ENCODE measurements at regions not wholly inside any gene's neighbourhood (a gene's known extent, or its start where the extent isn't known, plus 50 kb on each side); places are given as distances from the start of the nearest gene placed in this dataset.

DNA sequence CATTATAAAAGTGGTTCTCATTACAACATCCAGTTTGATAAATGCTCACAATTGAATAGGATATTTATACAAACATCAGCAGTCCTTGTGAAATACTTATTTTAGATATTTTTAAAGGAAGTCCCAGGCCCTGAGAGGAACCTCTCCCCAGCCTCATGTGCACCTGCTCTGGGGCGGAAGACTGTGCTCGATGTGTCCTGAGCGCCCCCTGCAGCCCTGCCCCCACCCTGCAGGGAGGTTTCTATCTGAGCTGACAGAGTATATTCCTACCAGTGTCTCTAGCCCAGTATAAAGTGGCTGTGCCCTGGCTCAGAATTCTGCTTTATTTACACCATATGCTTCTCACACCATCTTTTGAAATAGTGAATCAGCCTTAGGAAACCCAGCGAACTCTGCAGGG is 1349.1 kb downstream of the TMEM121 start:
- no TSS peak for BruUV-seq (replicated peaks)
- no peak overlapping the region for H3K27ac ChIP-seq (ENCODE audit: insufficient read depth, low read depth, low read length)
- no peaks in the 10 kb centered on the region for H3K9me1 ChIP-seq (replicated peaks; ENCODE audit: control insufficient read depth, extremely low read depth, insufficient read depth, low read length)
- H4K20me1 ChIP-seq (replicated peaks; ENCODE audit: control insufficient read depth, extremely low read depth, insufficient read depth, low read length): no peaks in the 10 kb centered on the region
- no peaks in the 10 kb centered on the region for H3K79me2 ChIP-seq (ENCODE audit: control insufficient read depth, insufficient read depth, low read length)
- FAIRE-seq: no peak
- H3K4me2 ChIP-seq (ENCODE audit: insufficient read depth, low read length): no peak overlapping the region
- ChIA-PET POLR2A (no interaction called here), CTCF (no interaction called here)
- H2AFZ ChIP-seq (ENCODE audit: low read depth, low read length): no peak overlapping the region
- no peak overlapping the region for H3K4me3 ChIP-seq (replicated peaks in 1 of 3; ENCODE audit: insufficient read depth in 1 of 3, low read depth in 1 of 3, low read length in 3 of 3)
- no peaks in the 10 kb centered on the region for H3K36me3 ChIP-seq (ENCODE audit: control insufficient read depth in 2 of 2, extremely low read depth in 1 of 2, insufficient read depth in 2 of 2, low read length in 2 of 2)
- no peak for DNase-seq (ENCODE audit: low read depth, low spot score)
- no peaks in the 10 kb centered on the region for H3K27me3 ChIP-seq (ENCODE audit: control insufficient read depth in 2 of 2, insufficient read depth in 2 of 2, low read length in 2 of 2)
- dilution Hi-C loops (cut with MboI; ENCODE audit: extremely low pct_ligation_motif_present, low sequenced_read_pairs) (no loop called here), intact Hi-C loops (cut with micrococcal nuclease) (no loop called here)
- no peaks in the 10 kb centered on the region for H3K4me1 ChIP-seq (ENCODE audit: control insufficient read depth, extremely low read depth, insufficient read depth, low read length)
- H3K9me3 ChIP-seq (replicated peaks; ENCODE audit: control insufficient read depth, insufficient read depth, low read length): no peaks in the 10 kb centered on the region
- TF ChIP-seq GATA2 (IDR thresholded peaks at IDR 0.05; ENCODE audit: insufficient read depth, insufficient read length, low read depth, low read length): no peak
- H3K9ac ChIP-seq (replicated peaks; ENCODE audit: extremely low read depth, insufficient read depth, low read length): no peak overlapping the region

DNA sequence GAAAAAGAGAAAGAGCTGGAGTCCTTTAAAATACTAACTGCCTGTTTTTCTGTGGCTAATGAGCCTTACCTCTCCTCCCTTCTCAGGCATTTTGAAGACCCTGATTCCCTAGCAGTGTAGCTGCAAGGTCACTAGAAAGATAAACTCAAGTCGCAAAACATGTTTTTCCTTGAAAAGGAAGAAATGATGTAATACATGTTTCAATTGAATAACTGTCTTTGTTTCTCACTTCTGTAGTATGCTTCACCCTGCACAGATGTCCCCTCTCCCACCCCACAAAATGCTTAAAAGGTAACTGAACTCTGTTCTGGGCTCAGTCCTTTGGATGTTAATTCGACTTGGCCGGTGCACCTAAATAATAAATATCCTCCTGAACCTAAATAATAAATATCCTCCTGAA is 1350.3 kb downstream of the TMEM121 start:
- Histone ChIP-seq H3K4me1 (ENCODE audit: control insufficient read depth, extremely low read depth, insufficient read depth, low read length) (no peaks in the 10 kb centered on the region), H3K27ac (ENCODE audit: insufficient read depth, low read depth, low read length) (no peak overlapping the region), H3K36me3 (ENCODE audit: control insufficient read depth in 2 of 2, extremely low read depth in 1 of 2, insufficient read depth in 2 of 2, low read length in 2 of 2) (no peaks in the 10 kb centered on the region), H3K27me3 (ENCODE audit: control insufficient read depth in 2 of 2, insufficient read depth in 2 of 2, low read length in 2 of 2) (no peaks in the 10 kb centered on the region), H4K20me1 (replicated peaks; ENCODE audit: control insufficient read depth, extremely low read depth, insufficient read depth, low read length) (no peaks in the 10 kb centered on the region), H3K9me1 (replicated peaks; ENCODE audit: control insufficient read depth, extremely low read depth, insufficient read depth, low read length) (no peaks in the 10 kb centered on the region), H3K9me3 (replicated peaks; ENCODE audit: control insufficient read depth, insufficient read depth, low read length) (no peaks in the 10 kb centered on the region), H3K4me3 (replicated peaks in 1 of 3; ENCODE audit: insufficient read depth in 1 of 3, low read depth in 1 of 3, low read length in 3 of 3) (no peak overlapping the region), H3K79me2 (ENCODE audit: control insufficient read depth, insufficient read depth, low read length) (no peaks in the 10 kb centered on the region), H3K4me2 (ENCODE audit: insufficient read depth, low read length) (no peak overlapping the region), H2AFZ (ENCODE audit: low read depth, low read length) (no peak overlapping the region), H3K9ac (replicated peaks; ENCODE audit: extremely low read depth, insufficient read depth, low read length) (no peak overlapping the region)
- TF ChIP-seq JUN (IDR thresholded peaks at IDR 0.05; ENCODE audit: borderline replicate concordance, insufficient read depth, insufficient read length, low read depth): no peak
- no peak for TF ChIP-seq FOS (IDR thresholded peaks at IDR 0.05; ENCODE audit: borderline replicate concordance, insufficient read depth, low read length)
- TF ChIP-seq, protein P1, sequence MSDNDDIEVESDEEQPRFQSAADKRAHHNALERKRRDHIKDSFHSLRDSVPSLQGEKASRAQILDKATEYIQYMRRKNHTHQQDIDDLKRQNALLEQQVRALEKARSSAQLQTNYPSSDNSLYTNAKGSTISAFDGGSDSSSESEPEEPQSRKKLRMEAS (IDR thresholded peaks at IDR 0.05; ENCODE audit: insufficient read depth, insufficient read length): no peak
- TF ChIP-seq, protein P2, sequence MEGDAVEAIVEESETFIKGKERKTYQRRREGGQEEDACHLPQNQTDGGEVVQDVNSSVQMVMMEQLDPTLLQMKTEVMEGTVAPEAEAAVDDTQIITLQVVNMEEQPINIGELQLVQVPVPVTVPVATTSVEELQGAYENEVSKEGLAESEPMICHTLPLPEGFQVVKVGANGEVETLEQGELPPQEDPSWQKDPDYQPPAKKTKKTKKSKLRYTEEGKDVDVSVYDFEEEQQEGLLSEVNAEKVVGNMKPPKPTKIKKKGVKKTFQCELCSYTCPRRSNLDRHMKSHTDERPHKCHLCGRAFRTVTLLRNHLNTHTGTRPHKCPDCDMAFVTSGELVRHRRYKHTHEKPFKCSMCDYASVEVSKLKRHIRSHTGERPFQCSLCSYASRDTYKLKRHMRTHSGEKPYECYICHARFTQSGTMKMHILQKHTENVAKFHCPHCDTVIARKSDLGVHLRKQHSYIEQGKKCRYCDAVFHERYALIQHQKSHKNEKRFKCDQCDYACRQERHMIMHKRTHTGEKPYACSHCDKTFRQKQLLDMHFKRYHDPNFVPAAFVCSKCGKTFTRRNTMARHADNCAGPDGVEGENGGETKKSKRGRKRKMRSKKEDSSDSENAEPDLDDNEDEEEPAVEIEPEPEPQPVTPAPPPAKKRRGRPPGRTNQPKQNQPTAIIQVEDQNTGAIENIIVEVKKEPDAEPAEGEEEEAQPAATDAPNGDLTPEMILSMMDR (IDR thresholded peaks at IDR 0.05; ENCODE audit: extremely low read depth in 1 of 2, insufficient read depth in 1 of 2, low read depth in 1 of 2, low read length in 2 of 2): no peak
- no peak for TF ChIP-seq EZH2 (IDR thresholded peaks at IDR 0.05; ENCODE audit: borderline replicate concordance, low read depth, low read length, severe bottlenecking)
- TF ChIP-seq GATA2 (IDR thresholded peaks at IDR 0.05; ENCODE audit: insufficient read depth, insufficient read length, low read depth, low read length): no peak
- TF ChIP-seq MYC (IDR thresholded peaks at IDR 0.05; ENCODE audit: low read depth, low read length): no peak
- ChIA-PET CTCF (no interaction called here), POLR2A (no interaction called here)
- FAIRE-seq: no peak
- no peak for DNase-seq (ENCODE audit: low read depth, low spot score)
- BruUV-seq (replicated peaks): no TSS peak
- dilution Hi-C loops (cut with MboI; ENCODE audit: extremely low pct_ligation_motif_present, low sequenced_read_pairs): no loop called here
- intact Hi-C loops (cut with micrococcal nuclease): no loop called here

Data from endothelial cell of umbilical vein (primary cell).